ENCODE measurements at regions not wholly inside any gene's neighbourhood (a gene's known extent, or its start where the extent isn't known, plus 50 kb on each side); places are given as distances from the start of the nearest gene placed in this dataset.
"Not testable (repeated sequence)": the region's sequence is repeated elsewhere in the genome, so short reads cannot be mapped to it uniquely, and the experiment has no call there.

DNA sequence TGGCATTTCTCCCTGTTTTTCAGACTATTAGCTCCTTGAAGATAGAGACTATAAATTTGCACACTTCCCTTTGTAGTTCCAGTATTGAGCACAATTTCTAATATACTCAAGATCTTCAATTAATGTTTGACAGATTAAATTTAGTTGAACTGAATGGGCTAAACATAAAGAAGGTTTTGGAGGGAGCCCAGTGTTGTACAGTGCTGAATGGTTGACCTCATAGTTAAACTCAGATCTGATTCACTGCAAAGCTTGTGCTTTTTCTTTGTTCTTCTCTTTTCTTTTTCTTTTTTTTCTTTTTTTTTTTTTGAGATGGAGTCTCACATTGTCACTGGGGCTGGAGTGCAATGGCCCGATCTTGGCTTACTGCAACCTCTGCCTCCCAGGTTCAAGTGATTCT, 411.7 kb upstream of the ZNF462 start:
- DNase-seq: no peak

- DNase-seq: no peak
Measured at GRCh38 chr9:106456581-106456980, 406.4 kb upstream of the ZNF462 start.

DNA sequence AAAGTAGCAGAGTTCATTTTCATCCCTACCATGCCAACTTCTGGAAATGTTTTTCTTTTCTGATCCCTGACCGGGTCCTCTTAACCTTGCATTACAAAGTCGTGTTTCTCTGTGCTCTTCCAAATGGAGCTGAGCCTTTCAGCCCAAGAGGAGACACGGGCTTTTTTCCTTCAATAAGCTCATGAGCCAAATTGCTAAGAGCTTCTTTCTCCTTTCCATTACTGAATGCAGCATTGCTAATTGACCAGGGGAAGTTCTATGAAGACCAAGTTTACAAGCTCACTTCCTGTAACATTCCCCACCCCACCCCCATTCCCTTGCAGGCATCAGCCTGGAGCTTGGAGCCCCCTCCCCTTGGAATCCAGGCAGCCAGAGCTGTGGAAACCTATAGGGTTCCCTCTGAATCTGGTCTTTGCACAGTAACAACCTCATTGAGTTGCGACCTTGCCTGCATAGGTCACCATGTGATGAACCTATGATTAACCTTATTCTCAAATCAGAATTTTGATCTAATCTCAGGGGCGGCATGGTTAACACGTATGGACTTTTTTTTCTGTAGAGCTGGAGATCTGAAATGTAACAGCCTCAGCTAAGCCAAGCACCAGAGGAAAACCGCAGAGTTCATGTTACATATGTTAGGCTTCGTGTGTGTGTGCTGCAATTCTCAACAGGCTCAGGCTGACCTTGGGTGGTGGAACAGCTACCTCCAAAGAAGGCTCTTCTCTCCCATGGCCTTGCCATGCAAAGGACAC, 395.7 kb upstream of the ZNF462 start:
- no peak for DNase-seq

GRCh38 chr9:106467865-106468164, 395.2 kb upstream of the ZNF462 start:
- no peak for DNase-seq

DNA sequence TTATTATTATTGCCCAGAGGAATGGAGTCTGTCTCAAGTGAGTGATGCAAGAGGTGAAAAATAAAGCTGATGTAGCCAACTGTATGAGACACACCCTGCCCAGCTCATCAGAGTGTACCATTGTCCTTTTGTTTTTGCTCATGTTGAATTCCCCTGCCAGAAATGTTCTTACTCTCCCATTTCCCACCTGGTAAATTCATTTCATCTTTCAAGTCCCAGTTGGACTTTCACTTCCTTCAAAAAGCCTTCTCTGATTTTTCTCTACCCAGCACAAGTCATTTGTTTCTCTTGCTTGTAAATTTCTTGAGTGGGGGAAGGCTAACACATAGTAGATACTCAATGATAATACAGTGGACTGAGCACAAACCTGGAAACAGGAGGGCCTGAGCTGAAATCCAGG, 394.5 kb upstream of the ZNF462 start:
- DNase-seq: no peak

GRCh38 chr9:106478312-106478711, 384.7 kb upstream of the ZNF462 start:
- DNase-seq: no peak

- no peak for DNase-seq
Measured at GRCh38 chr9:106478727-106479126, 384.2 kb upstream of the ZNF462 start.

- no peak for DNase-seq
Measured at GRCh38 chr9:106479679-106480078, 383.3 kb upstream of the ZNF462 start.

DNA sequence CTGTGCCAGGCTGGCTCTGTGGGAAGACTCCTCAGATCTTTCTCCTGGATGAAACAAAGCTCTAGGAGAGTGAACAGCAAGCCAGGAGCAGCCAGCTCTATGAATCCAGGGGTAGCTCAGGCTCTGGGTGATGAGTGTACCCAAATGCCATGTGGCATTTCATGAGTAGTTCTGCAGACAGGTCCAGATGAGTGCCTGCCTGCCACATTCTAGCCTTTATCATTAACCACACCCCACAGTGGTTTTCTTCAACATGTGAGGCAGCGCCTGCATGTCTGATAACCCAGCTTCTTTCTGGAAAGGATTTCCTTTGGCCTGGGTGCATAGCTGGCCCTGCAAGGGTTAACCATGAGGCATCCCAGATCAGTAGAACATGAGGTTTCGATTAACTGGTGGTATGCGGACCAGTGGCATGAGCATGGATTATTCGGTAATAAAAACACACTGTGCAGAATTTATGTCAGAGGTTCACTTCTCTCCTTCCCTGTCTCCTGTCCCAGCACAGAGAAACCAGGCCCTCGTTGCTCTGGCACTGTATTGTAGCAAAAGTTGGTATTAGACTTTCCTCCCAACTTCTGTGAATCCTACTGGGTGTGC, 381.9 kb upstream of the ZNF462 start:
- no peak for DNase-seq

DNA sequence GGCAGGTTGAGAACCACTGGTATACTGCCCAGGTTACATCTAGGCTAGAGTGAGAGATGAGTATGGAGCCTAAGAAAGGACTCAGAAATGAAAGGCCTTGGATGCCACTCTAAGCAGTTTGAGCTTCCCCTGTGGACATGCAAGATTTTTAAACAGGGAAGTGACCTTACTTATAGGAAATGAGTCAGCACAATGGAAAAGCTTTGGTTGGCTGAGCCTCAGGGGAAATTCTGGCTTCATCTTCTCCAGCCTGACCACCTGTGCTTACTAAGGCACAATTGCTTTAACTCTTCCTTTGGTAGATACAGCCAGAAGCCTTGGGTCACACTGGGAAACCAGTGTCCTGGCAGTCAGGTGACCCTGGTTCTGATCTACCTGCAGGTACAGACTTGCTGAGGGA, 380.2 kb upstream of the ZNF462 start:
- no peak for DNase-seq

DNA sequence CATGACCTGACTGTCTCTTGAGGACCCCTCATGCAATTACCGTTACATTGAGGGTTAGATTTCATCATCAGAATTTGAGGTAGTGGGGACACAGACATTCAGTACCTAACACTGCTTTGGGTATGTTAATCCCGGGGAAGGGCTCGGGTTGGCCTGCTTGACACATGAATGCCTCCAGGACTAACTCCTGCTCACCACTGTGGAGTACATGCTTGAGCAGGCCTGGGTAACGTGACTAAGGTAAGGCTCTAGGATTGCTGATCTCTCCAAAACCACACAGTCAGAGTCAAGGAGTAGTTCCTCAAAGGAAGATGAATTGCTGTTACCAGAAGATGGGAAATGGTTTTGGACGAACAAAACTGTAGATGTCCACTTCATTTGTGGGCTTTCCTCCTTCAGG, 376.3 kb upstream of the ZNF462 start:
- no peak for DNase-seq

DNA sequence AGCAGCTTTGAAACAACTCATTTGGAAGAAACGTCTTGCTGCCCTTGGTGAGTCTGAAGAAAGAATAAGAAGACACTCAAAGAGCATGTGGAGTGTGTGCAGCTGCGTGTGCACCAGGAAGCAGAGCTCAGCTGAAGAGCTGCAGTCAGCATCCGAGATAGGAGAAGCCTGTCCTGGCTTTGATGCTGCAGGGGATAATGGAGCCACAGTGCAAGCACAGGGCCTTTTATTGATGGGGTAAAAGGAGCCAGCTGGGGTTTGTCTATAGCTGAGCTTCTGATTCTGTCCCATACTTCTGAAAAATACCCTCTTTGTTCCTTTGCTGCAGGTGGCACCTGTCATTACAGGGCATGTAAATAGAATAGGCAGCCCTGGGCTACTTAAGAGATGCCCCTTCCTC, 375.7 kb upstream of the ZNF462 start:
- no peak for DNase-seq

GRCh38 chr9:106492126-106492525, 370.8 kb upstream of the ZNF462 start:
- not testable (repeated sequence) for DNase-seq

DNA sequence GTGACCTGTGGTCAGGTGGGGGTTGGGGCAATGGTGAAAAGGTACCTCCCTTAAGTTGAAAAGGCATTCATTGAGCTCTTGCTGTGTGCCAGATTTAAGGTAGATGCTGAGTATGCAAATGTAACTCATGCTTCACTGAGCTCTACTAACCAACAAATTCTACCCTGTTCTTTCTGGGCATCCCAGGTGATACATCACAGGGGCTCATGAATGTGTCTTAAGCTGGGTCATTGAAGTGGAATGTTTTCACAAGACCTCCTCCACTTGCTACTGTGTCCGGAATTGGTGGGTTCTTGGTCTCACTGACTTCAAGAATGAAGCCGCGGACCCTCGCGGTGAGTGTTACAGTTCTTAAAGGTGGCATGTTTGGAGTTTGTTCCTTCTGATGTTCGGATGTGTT, 362.8 kb upstream of the ZNF462 start:
- no peak for DNase-seq

GRCh38 chr9:106501210-106501609, 361.8 kb upstream of the ZNF462 start:
- not testable (repeated sequence) for DNase-seq

- no peak for DNase-seq
Measured at GRCh38 chr9:106502930-106503329, 360.0 kb upstream of the ZNF462 start.

DNA sequence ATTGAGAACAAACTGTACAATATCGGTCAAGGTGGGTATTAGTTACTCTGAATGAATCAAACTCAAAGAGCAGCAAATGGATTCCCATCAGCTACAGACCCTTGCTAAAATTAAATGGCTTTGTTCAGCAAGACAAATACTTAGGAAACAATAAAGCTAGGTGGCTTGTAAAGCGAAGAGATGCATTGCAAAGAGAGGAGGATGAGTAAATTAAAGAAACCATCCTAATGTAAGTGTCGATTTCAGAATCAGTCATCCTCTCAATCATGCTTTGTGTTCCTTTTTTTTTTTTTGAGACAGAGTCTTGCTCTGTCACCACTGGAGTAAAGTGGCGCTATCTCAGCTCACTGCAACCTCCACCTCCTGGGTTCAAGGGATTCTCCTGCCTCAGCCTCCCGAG, 359.2 kb upstream of the ZNF462 start:
- DNase-seq: no peak

DNA sequence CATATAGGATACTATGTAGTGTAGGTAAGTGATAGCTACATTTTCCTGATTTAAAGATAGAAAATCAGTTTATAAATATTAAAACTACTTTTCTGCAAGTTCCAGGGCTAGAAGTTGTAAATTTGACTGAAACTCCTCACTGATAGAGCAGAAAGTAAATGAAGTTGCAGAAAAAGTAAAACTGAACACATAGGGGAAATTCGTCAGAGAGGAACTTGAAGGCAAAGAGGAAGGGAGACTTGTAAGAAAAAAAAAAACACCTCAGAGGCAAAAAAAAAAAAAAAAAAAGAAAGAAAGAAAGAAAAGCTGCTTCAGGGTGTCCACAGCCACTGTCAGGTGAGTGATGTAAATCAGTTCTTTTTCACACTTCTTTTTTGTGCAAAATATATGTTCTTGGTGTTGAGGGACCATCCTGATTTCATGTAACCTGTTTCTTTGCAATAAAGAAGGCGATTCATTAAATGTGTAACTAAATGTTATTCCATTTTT, 336.2 kb upstream of the ZNF462 start:
- DNase-seq: no peak

DNA sequence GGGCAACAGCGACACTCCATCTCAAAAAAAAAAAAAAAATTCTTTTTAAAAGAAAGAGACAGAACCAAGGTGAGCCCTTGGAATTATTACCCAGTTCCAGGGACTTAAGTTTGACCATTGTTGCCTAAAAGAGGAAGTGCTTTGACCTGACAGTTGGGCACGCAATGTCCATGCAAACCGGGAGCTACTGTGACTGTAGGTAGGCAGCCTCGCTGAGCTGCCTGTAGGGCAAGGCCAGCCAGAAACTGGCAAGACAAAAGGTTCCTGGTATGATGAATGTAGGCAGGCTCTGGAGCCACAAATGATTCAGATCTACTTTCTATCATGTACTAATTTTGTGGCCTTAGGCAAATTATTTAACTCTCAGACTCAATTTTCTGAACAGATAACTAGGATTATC, 334.8 kb upstream of the ZNF462 start:
- DNase-seq: no peak

DNA sequence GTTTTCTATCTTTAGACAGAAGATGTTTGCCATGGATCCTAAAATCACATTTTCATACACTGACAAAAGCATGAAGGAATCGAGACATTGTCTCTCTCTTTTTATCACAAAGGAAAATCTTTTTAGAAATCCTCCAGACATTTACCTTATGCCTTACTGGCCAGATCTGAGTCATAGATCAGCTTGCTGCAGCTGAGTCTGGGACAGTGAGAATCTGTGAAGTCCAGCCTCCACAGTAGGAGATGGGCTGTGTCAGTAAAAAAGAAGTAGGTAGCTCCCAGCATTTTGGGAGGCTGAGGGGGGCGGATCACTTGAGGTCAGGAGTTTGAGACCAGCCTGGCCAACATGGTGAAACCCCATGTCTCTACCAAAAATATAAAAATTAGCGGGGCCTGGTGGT, 333.4 kb upstream of the ZNF462 start:
- DNase-seq: no peak

DNA sequence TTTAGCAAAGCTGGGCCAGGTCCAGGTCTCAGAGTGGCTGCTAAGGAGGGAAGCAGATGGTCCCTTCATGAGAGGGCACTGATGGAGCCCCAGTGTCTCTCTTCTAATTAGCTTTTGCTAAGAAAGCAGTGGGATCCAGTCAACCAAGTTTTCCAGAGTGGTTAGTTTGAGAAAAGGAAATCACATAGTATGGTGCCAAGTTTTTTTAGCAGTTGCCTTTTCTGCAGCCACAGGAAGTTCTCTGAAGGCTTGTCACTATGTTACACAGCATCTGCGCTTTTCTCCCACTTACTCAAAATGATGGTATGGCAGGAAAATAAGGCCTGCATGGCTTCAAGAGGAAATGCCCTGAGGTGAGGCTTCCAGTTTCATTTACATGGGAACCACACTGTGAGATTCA, 331.5 kb upstream of the ZNF462 start:
- DNase-seq: no peak

GRCh38 chr9:106532306-106533015, 330.5 kb upstream of the ZNF462 start:
- DNase-seq: no peak

DNA sequence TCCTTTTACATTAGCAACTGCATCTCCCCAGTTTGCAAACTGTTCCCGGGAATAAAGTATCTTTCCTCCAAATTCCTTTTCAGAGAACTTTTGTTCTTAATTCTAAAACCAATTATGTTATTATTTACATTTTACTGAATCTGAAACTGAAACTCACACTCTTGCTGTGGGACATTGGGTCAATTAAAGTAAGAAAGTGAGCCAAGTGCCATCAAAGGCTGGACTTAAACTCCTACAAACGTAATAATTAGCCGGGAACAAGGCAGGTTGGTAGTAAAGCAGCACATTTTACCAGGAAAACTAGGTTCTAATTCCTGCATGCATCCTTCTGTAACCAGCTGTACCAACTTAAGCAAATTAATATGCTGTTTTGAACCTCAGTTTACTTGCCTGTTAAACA, 328.2 kb upstream of the ZNF462 start:
- no peak for DNase-seq

DNA sequence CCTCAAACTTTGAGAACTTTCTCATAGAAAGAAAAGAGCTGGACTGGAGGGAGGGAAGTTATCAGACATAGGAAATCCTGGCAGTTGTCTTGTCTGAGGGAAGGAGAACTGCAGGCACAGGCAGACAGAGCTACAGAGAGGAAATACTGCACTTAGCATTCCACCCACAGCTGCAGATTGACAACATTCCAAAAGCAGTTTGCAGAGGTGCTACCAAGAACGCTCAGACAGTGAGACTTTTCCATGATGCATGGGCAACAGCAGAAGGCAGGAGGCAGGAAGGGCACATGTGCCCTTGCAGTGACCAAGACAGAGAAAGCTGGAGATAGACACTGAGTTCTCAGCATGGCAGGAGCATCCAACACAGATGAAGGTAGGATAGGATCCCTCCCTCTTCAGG, 327.5 kb upstream of the ZNF462 start:
- DNase-seq: no peak

All from GF-D8 (cell line).